Left lung (tissue), 4 donors: ENCODE measurements at regions not wholly inside any gene's neighbourhood (a gene's known extent, or its start where the extent isn't known, plus 50 kb on each side); places are given as distances from the start of the nearest gene placed in this dataset.

Experiments used
- ATAC-seq: fragments of 200-7000 bp; cut with Tn5 transposase; one replicate; pipeline ENCODE4 v1.9.1; 2020; ENCODE audit warnings: moderate library complexity
- DNase-seq, 4 donors: peaks; one replicate each; pipeline ENCODE4 v3.0.0-alpha.2; 2013 to 2020
- H3K27ac ChIP-seq, 2 donors: fragments of 200-600 bp; sonication (generic) in 1 of 2; one replicate each; pipeline versions ENCODE4 v1.5.0 to v1.8.0; 2020 to 2021
- H3K27me3 ChIP-seq, 2 donors: fragments of 200-600 bp; sonication (generic) in 1 of 2; one replicate each; pipeline versions ENCODE4 v1.5.0 to v1.8.0; 2020 to 2021
- H3K36me3 ChIP-seq, 2 donors: fragments of 200-600 bp; sonication (generic) in 1 of 2; one replicate each; pipeline versions ENCODE4 v1.5.0 to v1.8.0; 2020 to 2021
- H3K4me1 ChIP-seq, 2 donors: fragments of 200-600 bp; one replicate each; pipeline ENCODE4 v1.8.0; 2021
- H3K4me3 ChIP-seq, 2 donors: fragments of 200-600 bp; sonication (generic) in 1 of 2; one replicate each; pipeline versions ENCODE4 v1.5.0 to v1.8.0; 2020 to 2021; ENCODE audit warnings: mild to moderate bottlenecking in 1 of 2
- H3K9me3 ChIP-seq, 2 donors: fragments of 200-600 bp; sonication (generic) in 1 of 2; one replicate each; pipeline versions ENCODE4 v1.5.0 to v1.8.0; 2020 to 2021
- CTCF ChIP-seq, 2 donors: fragments of 200-600 bp; sonication (generic) in 1 of 2; IDR thresholded peaks; one replicate each; pipeline versions ENCODE4 v1.5.0 to v1.8.0; 2021; ENCODE audit warnings: antibody characterized with exemption in 2 of 2
- intact Hi-C, 2 donors: fragments of 100-400 bp; cut with DNase I; formaldehyde crosslinking; loops; one replicate each; pipeline versions ENCODE4 v1.11.2 to v1.14.2; 2022
- donor health status: DM: no; HTN: yes; CAD: no.
- donor health status: DM: no; HTN: no; CAD: no.

- no peak overlapping the region for H3K4me3 ChIP-seq
Observed at GRCh38 chr6:105983763-105984162, 102.4 kb upstream of the PRDM1 start.

GRCh38 chr6:105982761-105983540, 103.2 kb upstream of the PRDM1 start:
- Histone ChIP-seq H3K36me3 (no peaks in the 10 kb centered on the region), H3K4me1 (peaks cover 0 to 21% of the 10 kb centered on the region in 2 donors), H3K27me3 (peaks cover 45 to 84% of the 10 kb centered on the region in 2 donors), H3K4me3 (no peak overlapping the region), H3K9me3 (no peaks in the 10 kb centered on the region), H3K27ac (no peak overlapping the region)
- intact Hi-C loops: no loop called here
- no peak for DNase-seq
- TF ChIP-seq CTCF (IDR thresholded peaks at IDR 0.05): no peak
- no peak for ATAC-seq

More at GRCh38 chr6:105983763-105984162, 102.4 kb upstream of the PRDM1 start:
- intact Hi-C loops: no loop called here
- no peaks in the 10 kb centered on the region for H3K36me3 ChIP-seq
- peaks cover 0 to 21% of the 10 kb centered on the region in 2 donors for H3K4me1 ChIP-seq
- TF ChIP-seq CTCF (IDR thresholded peaks at IDR 0.05): no peak
- DNase-seq: no peak
- ATAC-seq: no peak
- H3K9me3 ChIP-seq: no peaks in the 10 kb centered on the region
- no peak overlapping the region for H3K27ac ChIP-seq
- H3K27me3 ChIP-seq: peaks cover 53 to 92% of the 10 kb centered on the region in 2 donors

DNA sequence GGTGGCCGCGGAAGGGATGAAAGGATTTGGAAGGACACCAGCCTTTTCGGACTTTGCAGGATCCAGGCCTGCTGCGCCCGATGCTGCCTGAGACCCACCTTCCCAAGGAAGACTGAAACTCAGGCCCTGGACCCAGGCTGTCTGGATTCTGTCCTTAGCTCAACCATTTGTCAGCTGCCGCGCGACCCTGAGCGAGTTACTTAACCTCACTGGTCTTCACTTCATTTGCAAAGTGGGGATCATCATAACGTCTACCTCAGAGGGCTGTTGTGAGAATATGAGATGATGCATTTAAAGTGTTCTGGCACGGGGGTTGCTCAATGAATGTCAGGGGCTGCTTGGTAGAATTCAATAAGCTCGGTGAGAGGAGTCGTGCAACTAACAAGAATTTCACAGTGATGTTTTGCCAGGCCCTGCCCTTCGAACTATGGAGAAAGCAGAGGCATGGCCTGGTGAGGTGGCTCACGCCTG, 104.2 kb upstream of the PRDM1 start:
- peaks cover 35 to 74% of the 10 kb centered on the region in 2 donors for H3K27me3 ChIP-seq
- no peaks in the 10 kb centered on the region for H3K36me3 ChIP-seq
- H3K4me1 ChIP-seq: peaks cover 0 to 21% of the 10 kb centered on the region in 2 donors
- intact Hi-C loops: no loop called here
- H3K4me3 ChIP-seq: no peak overlapping the region
- DNase-seq (no peak), ATAC-seq (no peak)
- no peak overlapping the region for H3K27ac ChIP-seq
- H3K9me3 ChIP-seq: no peaks in the 10 kb centered on the region
- no peak for TF ChIP-seq CTCF (IDR thresholded peaks at IDR 0.05)

DNA sequence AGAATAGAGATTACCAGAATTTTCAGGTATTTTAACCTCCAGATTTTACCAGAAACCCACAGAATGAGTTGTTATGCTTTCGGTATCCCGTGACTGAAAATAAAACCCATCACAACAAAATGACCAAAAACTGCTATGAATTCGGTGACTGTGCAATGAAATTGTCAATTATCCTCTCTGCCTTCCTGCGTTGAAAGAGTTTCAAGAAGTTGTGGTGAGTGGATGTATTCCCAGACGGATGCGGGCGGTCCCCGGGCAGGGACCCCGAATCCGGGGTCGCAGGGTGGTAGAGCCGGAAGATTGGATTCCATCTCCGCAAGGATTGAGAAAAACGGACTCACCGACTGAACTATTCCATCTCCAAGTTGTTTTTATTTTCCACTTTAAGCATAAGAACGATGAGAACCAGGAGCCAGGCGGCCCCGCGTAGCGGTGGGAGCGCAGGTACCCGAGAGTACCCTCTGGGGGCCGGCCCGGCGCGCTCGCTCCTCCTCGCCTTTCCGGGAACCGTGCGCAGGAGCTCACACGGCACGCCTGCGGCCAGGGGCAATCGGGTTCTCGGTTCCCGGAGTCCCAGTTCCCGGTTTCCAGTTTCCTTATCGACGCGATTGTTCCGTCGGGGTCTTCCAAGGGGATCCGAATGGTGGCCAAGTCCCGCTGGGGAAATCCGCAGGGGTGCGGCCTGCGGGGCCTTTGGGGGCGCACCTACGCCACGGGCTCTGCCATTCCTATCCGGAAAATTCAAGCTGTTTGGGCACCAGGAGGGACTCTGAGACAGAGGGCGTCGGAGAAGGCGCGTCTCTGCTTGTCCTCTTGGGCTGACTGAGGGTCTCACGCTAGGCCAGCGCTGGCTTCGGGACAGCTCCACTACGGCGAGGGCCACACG, 104.9 kb upstream of the PRDM1 start:
- no peak for TF ChIP-seq CTCF (IDR thresholded peaks at IDR 0.05)
- Histone ChIP-seq H3K4me1 (peaks cover 0 to 18% of the 10 kb centered on the region in 2 donors), H3K27ac (no peak overlapping the region), H3K36me3 (no peaks in the 10 kb centered on the region), H3K4me3 (peak overlapping the region in 1 of 2 donors; percentile 27), H3K9me3 (no peaks in the 10 kb centered on the region), H3K27me3 (peaks cover 30 to 69% of the 10 kb centered on the region in 2 donors)
- ATAC-seq (no peak), DNase-seq (peak in 1 of 4 donors; percentile 86)
- intact Hi-C loops: no loop called here

- Histone ChIP-seq H3K27ac (no peak overlapping the region), H3K4me1 (peaks cover 0 to 9% of the 10 kb centered on the region in 2 donors), H3K4me3 (no peak overlapping the region), H3K9me3 (no peaks in the 10 kb centered on the region), H3K27me3 (peaks cover 13 to 47% of the 10 kb centered on the region in 2 donors), H3K36me3 (no peaks in the 10 kb centered on the region)
- ATAC-seq (no peak), DNase-seq (no peak)
- intact Hi-C loops: no loop called here
- no peak for TF ChIP-seq CTCF (IDR thresholded peaks at IDR 0.05)
Observed at GRCh38 chr6:105978974-105979373, 107.2 kb upstream of the PRDM1 start.
